Tibial nerve (tissue), 4 donors: ENCODE measurements at regions not wholly inside any gene's neighbourhood (a gene's known extent, or its start where the extent isn't known, plus 50 kb on each side); places are given as distances from the start of the nearest gene placed in this dataset.
"Not testable (repeated sequence)": the region's sequence is repeated elsewhere in the genome, so short reads cannot be mapped to it uniquely, and the experiment has no call there.

ENCODE experiments used
- CTCF ChIP-seq, 5 experiments: fragments of 200-600 bp in 3 of 5; fragments of 450-650 bp in 2 of 5; sonication (generic) in 3 of 5; IDR thresholded peaks; one replicate each; pipeline ENCODE4 v1.5.1; 2016 to 2019; ENCODE audit warnings: antibody characterized with exemption in 5 of 5, mild to moderate bottlenecking in 3 of 5, moderate library complexity in 2 of 5
- EP300 ChIP-seq, 2 donors: sonication (generic); formaldehyde crosslinking; IDR thresholded peaks; one replicate each; pipeline ENCODE4 v1.6.1; 2017; ENCODE audit warnings: antibody characterized with exemption in 2 of 2, mild to moderate bottlenecking in 1 of 2

GRCh38 chr1:217039139-217039538, 315.9 kb upstream of the ESRRG start:
- not testable (repeated sequence) for TF ChIP-seq CTCF, EP300 (IDR thresholded peaks at IDR 0.05)
